ENCODE measurements at regions not wholly inside any gene's neighbourhood (a gene's known extent, or its start where the extent isn't known, plus 50 kb on each side); places are given as distances from the start of the nearest gene placed in this dataset.

GRCh38 chr6:3900744-3901336, 51.7 kb downstream of the FAM50B start:
- TF ChIP-seq CTCF (IDR thresholded peaks at IDR 0.05; ENCODE audit: low read depth, low read length), result no peak
- DNase-seq (ENCODE audit: extremely low read depth, low read depth), result no peak

GRCh38 chr6:3902871-3903648, 53.9 kb downstream of the FAM50B start:
- no peak for DNase-seq (ENCODE audit: extremely low read depth, low read depth)
- TF ChIP-seq CTCF (IDR thresholded peaks at IDR 0.05; ENCODE audit: low read depth, low read length), result no peak

DNA sequence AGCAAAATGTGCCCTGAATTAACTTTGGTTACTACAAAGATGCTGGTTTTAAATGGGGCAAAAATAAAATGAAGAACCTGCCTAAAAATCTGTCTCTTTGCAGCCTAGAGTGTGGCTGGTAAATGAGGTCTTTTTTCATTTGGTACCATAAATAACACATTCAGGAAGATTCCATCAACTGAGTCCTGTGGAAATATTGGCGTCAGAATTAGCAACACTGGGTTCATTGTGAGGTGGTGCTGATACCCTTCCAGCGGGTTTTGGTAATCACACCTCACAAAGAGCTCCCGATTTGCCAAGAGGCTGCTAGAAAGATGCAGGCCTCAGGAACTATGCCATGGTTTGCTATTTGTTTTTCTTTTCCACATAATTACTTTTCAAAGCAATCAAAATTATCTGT, 55.3 kb downstream of the FAM50B start:
- DNase-seq (ENCODE audit: extremely low read depth, low read depth), result no peak

DNA sequence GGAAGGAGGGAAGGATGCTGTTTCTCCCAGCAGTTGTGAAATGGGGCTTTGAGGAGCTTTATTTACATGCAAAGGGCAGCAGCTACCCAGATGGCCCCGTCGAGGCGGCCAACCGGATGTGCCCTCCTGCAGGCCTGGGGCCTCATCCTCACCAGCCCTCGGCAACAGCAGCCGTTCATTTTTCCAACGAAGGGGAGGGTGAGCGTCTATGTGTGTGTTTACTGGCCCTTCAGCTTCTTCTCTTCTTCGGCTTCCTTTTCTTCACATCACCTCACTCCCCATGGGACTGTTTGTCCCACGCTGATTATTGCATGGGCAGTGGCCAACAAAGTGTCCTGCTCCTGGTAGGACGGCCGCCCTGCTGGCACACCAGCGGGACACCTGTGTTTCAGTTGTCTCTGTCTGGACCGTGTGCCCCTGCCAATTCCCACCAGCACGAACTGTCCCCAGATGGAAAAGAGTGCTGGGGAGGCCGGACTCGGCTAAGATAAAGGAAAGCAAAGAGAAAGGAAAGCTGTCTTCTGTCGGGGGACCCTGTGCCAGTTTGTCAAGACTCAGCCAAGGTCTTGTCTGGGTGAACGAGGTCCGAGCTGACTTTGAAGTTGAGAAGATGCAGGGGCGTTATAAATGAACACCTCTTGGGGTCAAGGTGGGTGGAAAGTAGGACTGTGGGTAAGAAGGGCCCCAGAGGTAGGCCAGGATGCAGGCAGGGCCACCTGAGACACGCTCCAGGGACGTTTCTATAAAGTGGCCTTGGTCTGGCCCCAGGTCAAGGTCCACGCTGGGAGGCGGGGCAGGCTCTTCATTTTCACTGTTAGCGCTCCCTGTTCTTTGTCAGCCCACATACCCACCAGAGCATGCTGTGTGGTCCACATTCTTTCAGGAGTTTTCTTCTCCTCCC, 57.0 kb downstream of the FAM50B start:
- DNase-seq (ENCODE audit: extremely low read depth, low read depth), result no peak
- TF ChIP-seq CTCF (IDR thresholded peaks at IDR 0.05; ENCODE audit: low read depth, low read length), result no peak

More for the DNA sequence above, 55.3 kb downstream of the FAM50B start:
- TF ChIP-seq CTCF (IDR thresholded peaks at IDR 0.05; ENCODE audit: low read depth, low read length), result no peak

- no peak for DNase-seq (ENCODE audit: extremely low read depth, low read depth)
- TF ChIP-seq CTCF (IDR thresholded peaks at IDR 0.05; ENCODE audit: low read depth, low read length), result no peak
Measured at GRCh38 chr6:3906846-3907151, 57.6 kb downstream of the FAM50B start.

DNA sequence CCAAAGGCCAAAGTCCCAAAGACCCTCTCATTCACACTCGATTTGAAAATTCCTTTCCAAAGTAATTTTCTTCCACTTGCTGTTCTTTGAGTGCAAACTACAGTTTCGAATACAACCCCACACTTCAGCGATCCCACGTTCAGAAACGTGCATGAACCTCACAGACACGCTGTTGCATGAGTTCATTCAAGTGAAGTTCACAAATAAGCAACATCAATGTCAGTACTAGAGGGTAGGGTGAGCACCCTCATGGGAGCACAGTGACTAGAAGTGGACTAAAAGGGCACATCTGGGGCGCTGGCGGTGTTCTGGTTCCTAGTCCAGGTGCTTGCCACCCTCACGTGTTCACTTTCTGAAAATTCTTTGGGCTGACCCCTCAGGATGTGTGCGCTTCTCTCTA, 59.0 kb downstream of the FAM50B start:
- DNase-seq (ENCODE audit: extremely low read depth, low read depth), result no peak
- no peak for TF ChIP-seq CTCF (IDR thresholded peaks at IDR 0.05; ENCODE audit: low read depth, low read length)

DNA sequence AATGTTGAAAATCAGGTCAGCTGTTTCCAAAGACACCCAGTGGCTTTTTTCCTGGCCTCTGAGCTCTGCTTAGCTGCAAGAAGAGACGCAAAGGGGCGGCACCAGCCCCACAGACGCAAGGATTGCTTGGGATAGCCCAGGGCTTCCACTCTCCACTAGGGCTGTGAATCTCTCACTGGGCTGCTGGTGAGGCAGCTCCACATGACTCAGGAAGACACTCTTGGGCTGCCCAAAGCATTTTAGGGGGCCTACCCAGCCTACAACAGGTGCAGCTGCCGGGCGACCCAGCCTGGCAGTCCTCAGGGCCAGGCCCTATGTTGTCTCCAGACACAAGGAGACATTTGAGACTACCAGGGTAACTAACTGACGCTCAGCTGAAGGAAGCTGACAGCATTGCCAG, 59.8 kb downstream of the FAM50B start:
- DNase-seq (ENCODE audit: extremely low read depth, low read depth), result no peak
- TF ChIP-seq CTCF (IDR thresholded peaks at IDR 0.05; ENCODE audit: low read depth, low read length), result no peak

All from AG09319 (cell line).